ENCODE measurements at regions not wholly inside any gene's neighbourhood (a gene's known extent, or its start where the extent isn't known, plus 50 kb on each side); places are given as distances from the start of the nearest gene placed in this dataset.

DNA sequence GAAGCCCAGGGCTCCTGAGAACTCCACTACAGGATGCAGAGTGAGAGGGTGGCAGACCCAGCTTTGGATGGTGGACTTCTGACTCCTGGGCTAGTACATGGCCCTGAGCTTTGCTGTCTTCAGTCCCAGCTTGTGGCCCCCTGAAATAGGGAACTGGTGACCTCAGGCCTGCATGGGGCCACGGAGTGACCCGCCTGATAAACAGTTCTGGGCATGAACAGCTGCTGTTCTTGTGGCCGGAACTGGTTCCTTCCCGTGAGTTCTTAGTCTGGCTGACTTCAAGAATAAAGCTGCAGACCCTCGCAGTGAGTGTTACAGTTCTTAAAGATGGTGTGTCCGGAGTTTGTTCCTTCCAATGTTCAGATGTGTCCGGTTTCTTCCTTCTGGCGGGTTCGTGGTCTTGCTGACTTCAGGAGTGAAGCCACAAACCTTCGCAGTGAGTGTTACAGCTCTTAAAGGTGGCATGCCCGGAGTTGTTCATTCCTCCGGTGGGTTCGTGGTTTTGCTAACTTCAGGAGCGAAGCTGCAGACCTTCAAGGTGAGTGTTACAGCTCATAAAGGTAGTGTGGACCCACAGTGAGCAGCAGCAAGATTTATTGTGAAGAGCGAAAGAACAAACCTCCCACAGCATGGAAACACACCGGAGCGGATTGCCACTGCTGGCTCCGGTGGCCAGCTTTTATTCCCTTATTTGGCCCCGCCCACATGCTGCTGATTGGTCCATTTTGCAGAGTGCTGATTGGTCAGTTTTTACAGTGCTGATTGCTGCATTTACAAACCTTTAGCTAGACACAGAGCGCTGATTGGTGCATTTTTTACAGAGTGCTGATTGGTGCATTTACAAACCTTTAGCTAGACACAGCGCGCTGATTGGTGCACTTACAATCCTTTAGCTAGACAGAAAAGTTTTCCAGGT lies 268.0 kb downstream of the ZEB1 start (continued):
- TF ChIP-seq CTCF (IDR thresholded peaks at IDR 0.05; ENCODE audit: low read depth, low read length, missing input control) (no peak), HNF4A (conservative IDR thresholded peaks at IDR 0.05) (no peak)

- WGBS, result 82% methylated on average over 6 of the region's 6 CpGs
- Histone ChIP-seq H3K4me1 (ENCODE audit: control insufficient read depth in 4 of 4, insufficient read depth in 4 of 4, low read length in 3 of 4) (peaks cover 0 to 5% (median 1%) of the 10 kb centered on the region in 4 donors), H3K9ac (ENCODE audit: low read depth in 1 of 2, low read length in 2 of 2) (no peak overlapping the region), H3K27ac (ENCODE audit: low read depth in 1 of 2, low read length in 2 of 2) (no peak overlapping the region), H3K36me3 (ENCODE audit: control insufficient read depth in 4 of 4, insufficient read depth in 3 of 4, low read depth in 1 of 4, low read length in 3 of 4) (no peaks in the 10 kb centered on the region), H3K4me3 (ENCODE audit: low read depth in 1 of 3, low read length in 3 of 3) (no peak overlapping the region), H3K9me3 (ENCODE audit: control insufficient read depth in 4 of 4, low read length in 3 of 4) (no peaks in the 10 kb centered on the region), H3K27me3 (ENCODE audit: control insufficient read depth in 4 of 4, insufficient read depth in 4 of 4, low read length in 3 of 4) (no peaks in the 10 kb centered on the region)
- no peak for TF ChIP-seq ATF3 (IDR thresholded peaks at IDR 0.05)
- no peak for TF ChIP-seq YY1 (IDR thresholded peaks at IDR 0.05)
- TF ChIP-seq FOXA1 (IDR thresholded peaks at IDR 0.05), result no peak
- TF ChIP-seq FOXA2 (IDR thresholded peaks at IDR 0.05), result no peak
- no peak for TF ChIP-seq NR2F2 (IDR thresholded peaks at IDR 0.05)
- no peak for TF ChIP-seq SP1 (IDR thresholded peaks at IDR 0.05)
- TF ChIP-seq MAX (IDR thresholded peaks at IDR 0.05), result no peak
- TF ChIP-seq HNF4G (IDR thresholded peaks at IDR 0.05), result no peak
- no peak for TF ChIP-seq RAD21 (IDR thresholded peaks at IDR 0.05)
- TF ChIP-seq TAF1 (conservative IDR thresholded peaks at IDR 0.05), result no peak
- no peak for TF ChIP-seq RXRA (IDR thresholded peaks at IDR 0.05)
- TF ChIP-seq CTCF (IDR thresholded peaks at IDR 0.05; ENCODE audit: low read depth, low read length, missing input control), result no peak
- TF ChIP-seq, protein P1, sequence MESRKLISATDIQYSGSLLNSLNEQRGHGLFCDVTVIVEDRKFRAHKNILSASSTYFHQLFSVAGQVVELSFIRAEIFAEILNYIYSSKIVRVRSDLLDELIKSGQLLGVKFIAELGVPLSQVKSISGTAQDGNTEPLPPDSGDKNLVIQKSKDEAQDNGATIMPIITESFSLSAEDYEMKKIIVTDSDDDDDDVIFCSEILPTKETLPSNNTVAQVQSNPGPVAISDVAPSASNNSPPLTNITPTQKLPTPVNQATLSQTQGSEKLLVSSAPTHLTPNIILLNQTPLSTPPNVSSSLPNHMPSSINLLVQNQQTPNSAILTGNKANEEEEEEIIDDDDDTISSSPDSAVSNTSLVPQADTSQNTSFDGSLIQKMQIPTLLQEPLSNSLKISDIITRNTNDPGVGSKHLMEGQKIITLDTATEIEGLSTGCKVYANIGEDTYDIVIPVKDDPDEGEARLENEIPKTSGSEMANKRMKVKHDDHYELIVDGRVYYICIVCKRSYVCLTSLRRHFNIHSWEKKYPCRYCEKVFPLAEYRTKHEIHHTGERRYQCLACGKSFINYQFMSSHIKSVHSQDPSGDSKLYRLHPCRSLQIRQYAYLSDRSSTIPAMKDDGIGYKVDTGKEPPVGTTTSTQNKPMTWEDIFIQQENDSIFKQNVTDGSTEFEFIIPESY (IDR thresholded peaks at IDR 0.05), result no peak
- TF ChIP-seq, protein P2, sequence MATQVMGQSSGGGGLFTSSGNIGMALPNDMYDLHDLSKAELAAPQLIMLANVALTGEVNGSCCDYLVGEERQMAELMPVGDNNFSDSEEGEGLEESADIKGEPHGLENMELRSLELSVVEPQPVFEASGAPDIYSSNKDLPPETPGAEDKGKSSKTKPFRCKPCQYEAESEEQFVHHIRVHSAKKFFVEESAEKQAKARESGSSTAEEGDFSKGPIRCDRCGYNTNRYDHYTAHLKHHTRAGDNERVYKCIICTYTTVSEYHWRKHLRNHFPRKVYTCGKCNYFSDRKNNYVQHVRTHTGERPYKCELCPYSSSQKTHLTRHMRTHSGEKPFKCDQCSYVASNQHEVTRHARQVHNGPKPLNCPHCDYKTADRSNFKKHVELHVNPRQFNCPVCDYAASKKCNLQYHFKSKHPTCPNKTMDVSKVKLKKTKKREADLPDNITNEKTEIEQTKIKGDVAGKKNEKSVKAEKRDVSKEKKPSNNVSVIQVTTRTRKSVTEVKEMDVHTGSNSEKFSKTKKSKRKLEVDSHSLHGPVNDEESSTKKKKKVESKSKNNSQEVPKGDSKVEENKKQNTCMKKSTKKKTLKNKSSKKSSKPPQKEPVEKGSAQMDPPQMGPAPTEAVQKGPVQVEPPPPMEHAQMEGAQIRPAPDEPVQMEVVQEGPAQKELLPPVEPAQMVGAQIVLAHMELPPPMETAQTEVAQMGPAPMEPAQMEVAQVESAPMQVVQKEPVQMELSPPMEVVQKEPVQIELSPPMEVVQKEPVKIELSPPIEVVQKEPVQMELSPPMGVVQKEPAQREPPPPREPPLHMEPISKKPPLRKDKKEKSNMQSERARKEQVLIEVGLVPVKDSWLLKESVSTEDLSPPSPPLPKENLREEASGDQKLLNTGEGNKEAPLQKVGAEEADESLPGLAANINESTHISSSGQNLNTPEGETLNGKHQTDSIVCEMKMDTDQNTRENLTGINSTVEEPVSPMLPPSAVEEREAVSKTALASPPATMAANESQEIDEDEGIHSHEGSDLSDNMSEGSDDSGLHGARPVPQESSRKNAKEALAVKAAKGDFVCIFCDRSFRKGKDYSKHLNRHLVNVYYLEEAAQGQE (IDR thresholded peaks at IDR 0.05), result no peak
- TF ChIP-seq JUND (IDR thresholded peaks at IDR 0.05), result no peak
- TF ChIP-seq HNF4A (conservative IDR thresholded peaks at IDR 0.05), result no peak
- no peak for TF ChIP-seq EGR1 (IDR thresholded peaks at IDR 0.05; ENCODE audit: low read depth in 2 of 2)
- no peak for DNase-seq (ENCODE audit: low spot score)
These were observed 265.9 kb downstream of the ZEB1 start for GRCh38 chr10:31584876-31585275.
